NCI-H82 treated with DMSO at 0.1 percent for 48 hours (cell line): ENCODE measurements at regions not wholly inside any gene's neighbourhood (a gene's known extent, or its start where the extent isn't known, plus 50 kb on each side); places are given as distances from the start of the nearest gene placed in this dataset.

Source experiments
- DNase-seq: peaks from one replicate; lab custom pipeline; 2025; ENCODE audit not compliant: unreplicated experiment; lab: John Stamatoyannopoulos, UW

GRCh38 chr14:50038398-50039119, 77.8 kb downstream of the VCPKMT start:
- no peak for DNase-seq

GRCh38 chr14:50039120-50039517, 77.3 kb downstream of the VCPKMT start:
- DNase-seq, result no peak

- no peak for DNase-seq
Observed at GRCh38 chr14:50039734-50040400, 76.5 kb downstream of the VCPKMT start.

GRCh38 chr14:50040401-50040775, 76.0 kb downstream of the VCPKMT start:
- DNase-seq, result no peak

GRCh38 chr14:50040895-50041465, 75.4 kb downstream of the VCPKMT start:
- DNase-seq, result no peak

- DNase-seq, result no peak
Observed at GRCh38 chr14:50041980-50042379, 74.4 kb downstream of the VCPKMT start.

GRCh38 chr14:50044042-50044651, 72.2 kb downstream of the VCPKMT start:
- DNase-seq, result no peak

- DNase-seq, result no peak
Observed at GRCh38 chr14:50045039-50045711, 71.2 kb downstream of the VCPKMT start.

- DNase-seq, result no peak
Observed at GRCh38 chr14:50045837-50046236, 70.5 kb downstream of the VCPKMT start.

- DNase-seq, result no peak
Observed at GRCh38 chr14:50047274-50047676, 69.1 kb downstream of the VCPKMT start.

GRCh38 chr14:50049093-50049492, 67.3 kb downstream of the VCPKMT start:
- no peak for DNase-seq

- no peak for DNase-seq
Observed at GRCh38 chr14:50049703-50050570, 66.4 kb downstream of the VCPKMT start.

- no peak for DNase-seq
Observed at GRCh38 chr14:50051106-50051505, 65.3 kb downstream of the VCPKMT start.

- DNase-seq, result no peak
Observed at GRCh38 chr14:50051706-50052105, 64.7 kb downstream of the VCPKMT start.

GRCh38 chr14:50052517-50052916, 63.9 kb downstream of the VCPKMT start:
- no peak for DNase-seq

- no peak for DNase-seq
Observed at GRCh38 chr14:50053935-50054334, 62.4 kb downstream of the VCPKMT start.

GRCh38 chr14:50055461-50056228, 60.7 kb downstream of the VCPKMT start:
- no peak for DNase-seq

GRCh38 chr14:50056435-50056834, 59.9 kb downstream of the VCPKMT start:
- no peak for DNase-seq

GRCh38 chr14:50057331-50057730, 59.0 kb downstream of the VCPKMT start:
- no peak for DNase-seq

- DNase-seq, result no peak
Observed at GRCh38 chr14:50058113-50058512, 58.3 kb downstream of the VCPKMT start.
